Left ventricle myocardium inferior (tissue), 1 donor: ENCODE measurements at regions not wholly inside any gene's neighbourhood (a gene's known extent, or its start where the extent isn't known, plus 50 kb on each side); places are given as distances from the start of the nearest gene placed in this dataset.

ENCODE experiments used
- DNase-seq: peaks from one replicate; pipeline ENCODE4 v3.0.0-alpha.2; 2020
- H3K27ac ChIP-seq: fragments of 200-600 bp; replicated peaks from 2 replicates; pipeline ENCODE4 v1.8.0; 2021
- H3K27me3 ChIP-seq: fragments of 200-600 bp; 2 replicates; pipeline ENCODE4 v1.8.0; 2021; ENCODE audit warnings: low read depth
- H3K36me3 ChIP-seq: fragments of 200-600 bp; 2 replicates; pipeline ENCODE4 v1.8.0; 2021
- H3K4me1 ChIP-seq: fragments of 200-600 bp; 2 replicates; pipeline ENCODE4 v1.8.0; 2021
- H3K4me3 ChIP-seq: fragments of 200-600 bp; 2 replicates; pipeline ENCODE4 v1.8.0; 2021; ENCODE audit warnings: mild to moderate bottlenecking, moderate library complexity
- H3K9me3 ChIP-seq: fragments of 200-600 bp; replicated peaks from 2 replicates; pipeline ENCODE4 v1.8.0; 2021
- CTCF ChIP-seq: fragments of 200-600 bp; IDR thresholded peaks from 2 replicates; pipeline ENCODE4 v1.8.0; 2021; ENCODE audit warnings: antibody characterized with exemption, mild to moderate bottlenecking, borderline replicate concordance
- intact Hi-C: fragments of 100-400 bp; cut with micrococcal nuclease; formaldehyde crosslinking; loops from one replicate; pipeline ENCODE4 v1.11.0; 2022
- donor health status: DM: no; HTN: yes; CAD: no; lungs with severe emphysema.

GRCh38 chr2:71806432-71806831, 341.2 kb downstream of the CYP26B1 start:
- Histone ChIP-seq H3K36me3 (no peaks in the 10 kb centered on the region), H3K27me3 (peaks cover 5% of the 10 kb centered on the region), H3K27ac (no peak overlapping the region), H3K4me3 (no peak overlapping the region), H3K9me3 (no peaks in the 10 kb centered on the region), H3K4me1 (peaks cover 11% of the 10 kb centered on the region)
- intact Hi-C loops, result loop anchor here (10.0 kb wide), 2 partner anchors 122 to 348 kb away; no protein-coding TSS in a partner anchor
- TF ChIP-seq CTCF, result no peak
- no peak for DNase-seq

GRCh38 chr2:71804281-71804751, 343.3 kb downstream of the CYP26B1 start:
- Histone ChIP-seq H3K4me3 (no peak overlapping the region), H3K36me3 (no peaks in the 10 kb centered on the region), H3K9me3 (no peaks in the 10 kb centered on the region), H3K27ac (no peak overlapping the region), H3K27me3 (peaks cover 8% of the 10 kb centered on the region), H3K4me1 (peaks cover 11% of the 10 kb centered on the region)
- TF ChIP-seq CTCF, result peak; percentile 23
- no peak for DNase-seq
- intact Hi-C loops, result loop anchor here (10.0 kb wide), 2 partner anchors 120 to 350 kb away; no protein-coding TSS in a partner anchor

- Histone ChIP-seq H3K36me3 (no peaks in the 10 kb centered on the region), H3K4me3 (no peak overlapping the region), H3K4me1 (peaks cover 15% of the 10 kb centered on the region), H3K27ac (no peak overlapping the region), H3K9me3 (no peaks in the 10 kb centered on the region), H3K27me3 (peaks cover 8% of the 10 kb centered on the region)
- no peak for DNase-seq
- TF ChIP-seq CTCF, result no peak
- intact Hi-C loops, result loop anchor here (10.0 kb wide), 2 partner anchors 119 to 351 kb away; no protein-coding TSS in a partner anchor
Measured at GRCh38 chr2:71803398-71803797, 344.3 kb downstream of the CYP26B1 start.

- TF ChIP-seq CTCF, result no peak
- intact Hi-C loops, result loop anchor here (10.0 kb wide), 2 partner anchors 118 to 352 kb away; no protein-coding TSS in a partner anchor
- no peak for DNase-seq
- Histone ChIP-seq H3K4me3 (no peak overlapping the region), H3K27me3 (peaks cover 8% of the 10 kb centered on the region), H3K9me3 (no peaks in the 10 kb centered on the region), H3K27ac (no peak overlapping the region), H3K36me3 (no peaks in the 10 kb centered on the region), H3K4me1 (peaks cover 17% of the 10 kb centered on the region)
Measured at GRCh38 chr2:71802556-71802955, 345.1 kb downstream of the CYP26B1 start.

GRCh38 chr2:71801969-71802368, 345.7 kb downstream of the CYP26B1 start:
- H3K4me3 ChIP-seq, result no peak overlapping the region
- H3K4me1 ChIP-seq, result peaks cover 17% of the 10 kb centered on the region
- no peaks in the 10 kb centered on the region for H3K36me3 ChIP-seq
- H3K27ac ChIP-seq, result no peak overlapping the region
- peak; percentile 69 for DNase-seq
- peaks cover 8% of the 10 kb centered on the region for H3K27me3 ChIP-seq
- H3K9me3 ChIP-seq, result no peaks in the 10 kb centered on the region
- TF ChIP-seq CTCF, result peak; percentile 72
- intact Hi-C loops, result loop anchor here (10.0 kb wide), 2 partner anchors 117 to 353 kb away; no protein-coding TSS in a partner anchor
